ENCODE measurements at regions not wholly inside any gene's neighbourhood (a gene's known extent, or its start where the extent isn't known, plus 50 kb on each side); places are given as distances from the start of the nearest gene placed in this dataset.
"Not testable (repeated sequence)": the region's sequence is repeated elsewhere in the genome, so short reads cannot be mapped to it uniquely, and the experiment has no call there.

DNA sequence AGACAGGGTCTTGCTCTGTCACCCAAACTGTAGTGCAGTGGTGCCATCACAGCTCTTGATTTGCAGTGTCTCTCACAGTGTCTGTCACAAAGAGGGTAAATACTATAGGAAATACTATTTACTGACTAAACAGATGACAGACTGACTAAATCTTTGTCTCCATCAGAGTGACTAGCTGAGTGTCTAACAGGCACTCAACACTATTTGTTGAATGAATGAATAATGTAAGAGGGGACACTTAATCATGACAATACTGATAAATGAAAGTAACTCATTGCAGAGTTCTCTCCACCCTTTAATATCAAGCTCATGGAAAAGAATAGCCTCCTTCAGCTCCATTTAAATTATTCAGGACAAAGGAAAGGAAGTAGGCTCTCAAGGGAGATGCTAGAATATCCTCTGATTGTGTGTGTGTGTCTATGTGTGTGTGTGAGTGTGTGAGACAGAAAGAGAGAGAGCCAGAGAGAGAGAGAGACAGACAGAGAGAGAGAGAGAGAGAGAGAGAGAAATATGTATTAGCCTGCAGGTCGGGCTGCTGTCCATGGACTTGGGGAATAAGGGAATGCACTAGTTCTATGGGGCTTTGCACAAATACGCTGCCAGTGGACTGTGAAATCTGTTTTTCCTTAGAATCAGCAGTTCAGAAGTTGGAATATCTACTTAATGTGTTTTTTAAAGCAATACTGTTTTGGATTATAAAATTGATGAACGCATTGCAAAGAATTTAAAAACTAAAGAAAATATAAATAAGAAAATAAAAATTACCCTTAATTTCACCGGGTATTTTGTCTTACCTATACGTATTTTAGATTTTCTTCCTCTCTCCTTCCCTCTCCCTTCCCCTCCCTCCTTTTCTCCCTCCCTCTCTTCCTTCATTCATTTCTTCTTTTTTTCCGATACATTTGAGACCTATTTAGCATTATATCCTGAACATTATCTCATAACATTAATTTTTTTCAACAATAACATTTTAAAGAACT, 132.9 kb upstream of the LRIG1 start:
- no peak for DNase-seq (ENCODE audit: low read depth in 2 of 2)

- no peak for DNase-seq (ENCODE audit: low read depth in 2 of 2)
These were observed 137.9 kb upstream of the LRIG1 start for GRCh38 chr3:66638717-66639116.

DNA sequence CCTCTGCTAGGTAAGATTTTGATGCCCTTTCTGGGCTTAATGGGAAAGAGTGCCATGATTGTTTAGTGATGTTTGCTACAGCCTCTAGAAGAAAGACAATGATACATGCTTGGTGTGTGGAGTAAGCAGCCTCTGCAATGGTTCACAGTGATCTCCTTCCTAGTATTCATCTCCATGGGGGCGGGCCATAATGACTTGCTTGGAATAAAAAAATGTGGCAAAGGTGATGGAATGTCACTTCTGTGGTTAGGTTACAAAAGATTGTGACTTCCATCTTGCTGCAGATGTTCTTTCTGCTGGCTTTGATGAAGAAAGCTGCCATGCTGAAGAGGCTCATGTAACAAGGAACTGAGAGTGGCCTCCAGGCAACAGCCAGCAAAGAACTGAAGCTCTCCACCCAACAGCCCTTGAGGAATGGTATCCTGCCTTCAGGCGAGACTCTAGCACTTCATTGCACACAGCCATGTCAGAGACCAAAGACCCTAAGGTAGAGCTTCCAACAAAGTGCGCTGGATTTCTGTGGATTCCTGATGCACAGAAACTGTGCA, 139.1 kb upstream of the LRIG1 start:
- DNase-seq (ENCODE audit: low read depth in 2 of 2), result no peak

GRCh38 chr3:66642019-66642418, 141.2 kb upstream of the LRIG1 start:
- DNase-seq (ENCODE audit: low read depth in 2 of 2), result no peak

GRCh38 chr3:66642484-66642883, 141.7 kb upstream of the LRIG1 start:
- DNase-seq (ENCODE audit: low read depth in 2 of 2), result no peak

DNA sequence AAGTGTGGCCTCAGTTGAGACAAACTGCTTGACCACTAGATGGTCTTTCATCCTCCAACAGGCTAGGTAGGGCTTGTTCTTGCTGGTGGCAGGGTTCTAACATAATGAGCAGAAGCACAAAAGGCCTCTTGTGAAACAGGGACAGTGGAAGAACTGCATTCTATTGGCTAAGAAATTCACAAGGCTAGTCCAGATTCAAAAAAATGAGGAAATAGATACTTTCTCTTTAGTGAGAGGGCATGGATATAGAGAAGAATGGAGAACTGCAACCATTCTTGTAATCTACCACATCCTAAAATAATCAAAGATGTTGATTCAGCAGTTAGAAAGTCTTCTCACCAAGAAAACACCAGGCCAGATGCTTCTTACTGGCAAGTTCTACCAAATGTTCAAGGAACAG, 143.7 kb upstream of the LRIG1 start:
- DNase-seq (ENCODE audit: low read depth in 2 of 2), result no peak

GRCh38 chr3:66648975-66649374, 148.2 kb upstream of the LRIG1 start:
- DNase-seq (ENCODE audit: low read depth in 2 of 2), result no peak

- DNase-seq (ENCODE audit: low read depth in 2 of 2), result not testable (repeated sequence)
These were observed 150.7 kb upstream of the LRIG1 start for GRCh38 chr3:66651520-66651919.

- DNase-seq (ENCODE audit: low read depth in 2 of 2), result not testable (repeated sequence)
These were observed 151.3 kb upstream of the LRIG1 start for GRCh38 chr3:66652100-66652499.

GRCh38 chr3:66655044-66655443, 154.2 kb upstream of the LRIG1 start:
- no peak for DNase-seq (ENCODE audit: low read depth in 2 of 2)

DNA sequence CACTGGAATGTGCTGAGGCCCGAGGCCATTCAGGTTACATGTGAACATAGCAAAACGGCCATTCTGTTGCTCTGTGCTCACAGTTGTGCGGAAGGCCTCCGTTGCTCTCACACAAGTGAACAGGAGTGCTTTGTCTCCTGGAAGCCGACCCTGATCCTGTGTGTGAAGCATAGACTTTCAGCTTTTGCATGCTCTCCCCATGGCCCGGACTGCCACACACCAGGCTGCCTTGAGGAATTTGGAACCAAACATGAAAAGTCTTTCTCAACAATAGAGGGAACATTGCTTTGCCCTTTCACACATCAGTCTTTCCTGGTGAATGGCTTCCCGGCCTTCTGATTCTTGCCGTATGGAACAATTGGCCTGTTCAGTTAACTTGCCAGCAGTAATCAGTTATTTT, 154.8 kb upstream of the LRIG1 start:
- DNase-seq (ENCODE audit: low read depth in 2 of 2), result no peak

GRCh38 chr3:66656609-66657008, 155.8 kb upstream of the LRIG1 start:
- DNase-seq (ENCODE audit: low read depth in 2 of 2), result no peak

DNA sequence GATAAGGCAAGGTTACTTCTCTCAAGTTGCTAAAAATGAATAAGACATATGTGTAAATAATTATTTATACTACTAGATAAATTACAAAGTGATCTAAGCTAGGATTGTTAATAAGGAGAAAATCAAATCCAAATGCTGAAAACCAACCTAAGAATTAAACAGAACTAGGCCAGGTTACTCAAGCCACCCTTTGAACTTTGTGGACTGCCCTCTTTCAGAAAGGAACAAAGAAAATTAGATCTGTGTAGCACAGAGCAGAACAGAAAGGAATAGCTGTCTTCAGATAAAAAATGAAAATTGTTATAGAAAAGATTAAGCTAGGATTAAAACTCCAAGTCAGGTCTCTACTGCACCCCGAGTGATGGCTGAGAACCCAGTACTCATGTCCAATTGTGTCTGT, 158.2 kb upstream of the LRIG1 start:
- no peak for DNase-seq (ENCODE audit: low read depth in 2 of 2)

- no peak for DNase-seq (ENCODE audit: low read depth in 2 of 2)
These were observed 160.8 kb upstream of the LRIG1 start for GRCh38 chr3:66661628-66662027.

DNA sequence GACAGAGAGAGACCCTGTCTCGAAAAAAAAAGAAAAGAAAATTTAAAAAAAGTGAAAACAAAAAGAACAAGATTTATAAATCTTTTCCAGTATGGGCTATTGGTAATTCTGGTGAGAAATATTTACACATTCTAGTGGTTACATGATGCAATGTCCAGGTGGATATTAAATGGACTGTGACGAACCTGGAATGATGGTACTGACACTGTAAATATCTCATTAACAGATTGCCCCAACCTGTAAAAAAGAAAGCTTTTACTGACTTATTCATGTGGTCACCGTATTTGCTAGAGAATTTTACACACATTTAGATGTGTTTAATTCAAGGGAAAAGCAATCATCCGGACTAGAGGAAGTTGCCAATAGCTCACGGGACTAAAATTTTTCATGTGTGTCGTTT, 162.1 kb upstream of the LRIG1 start:
- no peak for DNase-seq (ENCODE audit: low read depth in 2 of 2)

GRCh38 chr3:66665021-66665695, 164.3 kb upstream of the LRIG1 start:
- DNase-seq (ENCODE audit: low read depth in 2 of 2), result no peak

DNA sequence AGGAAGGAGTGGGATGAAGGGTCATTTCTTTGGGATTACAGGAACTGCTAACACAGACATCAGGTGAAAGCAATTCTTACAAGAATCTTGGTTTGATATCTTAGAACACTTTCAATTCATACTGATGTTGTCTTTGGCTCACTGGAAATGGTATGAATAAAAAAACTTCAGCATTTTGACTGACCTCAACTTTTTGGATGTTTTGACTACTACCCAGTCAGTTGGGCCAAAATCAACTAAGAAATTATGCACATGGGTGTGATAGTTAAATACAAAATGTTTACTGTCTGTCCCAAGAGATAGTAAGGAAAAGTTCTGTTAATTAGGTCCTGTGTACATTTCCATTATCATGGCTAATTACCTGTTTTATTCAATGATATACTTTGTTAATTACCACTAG, 165.5 kb upstream of the LRIG1 start:
- no peak for DNase-seq (ENCODE audit: low read depth in 2 of 2)

GRCh38 chr3:66667263-66667662, 166.4 kb upstream of the LRIG1 start:
- no peak for DNase-seq (ENCODE audit: low read depth in 2 of 2)

DNA sequence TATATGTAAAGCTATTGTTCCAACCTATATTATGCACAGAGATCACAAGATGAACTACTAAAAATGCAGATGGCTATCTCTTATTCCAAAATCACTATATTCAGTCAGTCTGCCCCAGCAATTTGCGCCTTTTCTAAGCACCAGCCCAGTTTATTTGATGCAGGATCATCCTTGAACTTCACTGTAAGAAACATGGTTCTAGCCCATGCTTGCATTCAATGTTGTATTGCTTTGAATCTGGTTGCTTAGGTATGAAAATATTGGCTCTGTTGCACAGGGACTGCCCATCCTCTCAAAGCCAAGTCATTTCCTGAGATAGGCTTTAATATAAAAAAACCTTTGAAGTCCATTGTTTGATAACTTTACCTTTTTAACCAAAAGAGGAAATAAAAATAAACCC, 170.5 kb upstream of the LRIG1 start:
- DNase-seq (ENCODE audit: low read depth in 2 of 2), result no peak

DNA sequence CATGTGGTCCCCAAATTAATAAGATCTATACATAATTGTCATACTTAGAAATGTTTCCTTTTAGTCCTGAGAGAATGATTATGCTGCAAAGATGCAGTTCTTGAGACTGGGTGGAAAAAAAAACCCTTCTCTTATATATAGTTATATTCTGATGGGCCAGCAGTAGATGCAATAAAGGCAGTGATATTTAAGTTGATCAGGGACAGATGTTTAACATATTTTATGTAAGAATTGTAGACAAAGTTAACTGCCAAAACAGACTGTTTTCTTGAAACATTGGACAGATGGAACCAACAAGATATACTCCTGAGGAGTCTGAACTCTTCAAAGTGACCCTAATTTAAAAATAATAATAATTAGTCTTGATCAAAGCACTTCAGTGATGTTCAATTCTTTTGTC, 172.0 kb upstream of the LRIG1 start:
- no peak for DNase-seq (ENCODE audit: low read depth in 2 of 2)

GRCh38 chr3:66673293-66673692, 172.5 kb upstream of the LRIG1 start:
- DNase-seq (ENCODE audit: low read depth in 2 of 2), result no peak

- no peak for DNase-seq (ENCODE audit: low read depth in 2 of 2)
These were observed 174.5 kb upstream of the LRIG1 start for GRCh38 chr3:66675366-66675765.

All from stimulated activated CD8-positive, alpha-beta memory T cell treated with anti-CD3 and anti-CD28 coated beads, Interleukin-7, amount 100 ng/mL, for 4 hours (primary cell).